ENCODE measurements at regions not wholly inside any gene's neighbourhood (a gene's known extent, or its start where the extent isn't known, plus 50 kb on each side); places are given as distances from the start of the nearest gene placed in this dataset.

GRCh38 chr1:90396917-90397316 lies 320.2 kb downstream of the BARHL2 start:
- TF ChIP-seq POLR2A (IDR thresholded peaks at IDR 0.05; ENCODE audit: extremely low read depth, insufficient read length) = no peak
- no peak for TF ChIP-seq CTCF (IDR thresholded peaks at IDR 0.05; ENCODE audit: low read depth, low read length)
- no peak for TF ChIP-seq MYC (IDR thresholded peaks at IDR 0.05; ENCODE audit: low read depth, low read length)
- TF ChIP-seq MAX (IDR thresholded peaks at IDR 0.05; ENCODE audit: low read depth, low read length) = no peak
